WTC11 (cell line): ENCODE measurements at regions not wholly inside any gene's neighbourhood (a gene's known extent, or its start where the extent isn't known, plus 50 kb on each side); places are given as distances from the start of the nearest gene placed in this dataset.
"Not testable (repeated sequence)": the region's sequence is repeated elsewhere in the genome, so short reads cannot be mapped to it uniquely, and the experiment has no call there.

Experiments used
- ZNF138 ChIP-seq: sonication (generic); formaldehyde crosslinking; conservative IDR thresholded peaks from 2 replicates; pipeline ENCODE4 v1.8.1; 2022; ENCODE audit warnings: mild to moderate bottlenecking, moderate library complexity, missing genetic modification reagents
- TF ChIP-seq, protein P1 (sequence below): fragments of 200-600 bp; IDR thresholded peaks from 2 replicates; pipeline ENCODE4 v1.8.0; 2022; ENCODE audit warnings: antibody characterized with exemption
- TF ChIP-seq, protein P2 (sequence below): sonication (generic); formaldehyde crosslinking; IDR thresholded peaks from 2 replicates; pipeline ENCODE4 v1.8.1; 2023; ENCODE audit warnings: mild to moderate bottlenecking, missing genetic modification reagents
- TF ChIP-seq, protein P3 (sequence below): sonication (generic); formaldehyde crosslinking; IDR thresholded peaks from 2 replicates; pipeline ENCODE4 v1.8.0; 2022; ENCODE audit warnings: mild to moderate bottlenecking, missing genetic modification reagents
- TF ChIP-seq, protein P4 (sequence below): sonication (generic); formaldehyde crosslinking; IDR thresholded peaks from 2 replicates; pipeline ENCODE4 v1.8.1; 2022; ENCODE audit warnings: low read depth, mild to moderate bottlenecking, moderate library complexity, missing genetic modification reagents, borderline replicate concordance
- TF ChIP-seq, protein P5 (sequence below): sonication (generic); formaldehyde crosslinking; conservative IDR thresholded peaks from 2 replicates; pipeline ENCODE4 v1.8.1; 2022; ENCODE audit warnings: mild to moderate bottlenecking, missing genetic modification reagents

DNA sequence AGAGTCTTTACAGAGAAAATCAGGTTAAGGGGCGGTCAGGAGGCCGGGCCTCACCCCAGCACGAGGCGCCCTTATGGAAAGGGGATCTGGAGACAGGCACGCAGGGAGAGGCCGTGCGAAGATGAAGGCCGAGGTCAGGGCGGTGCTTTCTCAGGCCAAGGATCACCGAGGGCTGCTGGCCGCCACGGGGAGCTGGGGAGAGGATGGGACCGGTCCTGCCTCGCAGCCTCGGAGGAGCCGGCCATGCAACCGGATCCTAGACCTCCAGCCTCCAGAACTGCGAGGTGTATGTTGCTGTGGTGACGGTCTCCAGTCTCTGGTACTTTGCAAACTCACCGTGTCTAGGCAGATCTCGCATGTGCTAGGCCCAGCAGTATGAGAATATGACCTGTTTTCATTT is 138.2 kb upstream of the NKX1-1 start:
- TF ChIP-seq, protein P1, sequence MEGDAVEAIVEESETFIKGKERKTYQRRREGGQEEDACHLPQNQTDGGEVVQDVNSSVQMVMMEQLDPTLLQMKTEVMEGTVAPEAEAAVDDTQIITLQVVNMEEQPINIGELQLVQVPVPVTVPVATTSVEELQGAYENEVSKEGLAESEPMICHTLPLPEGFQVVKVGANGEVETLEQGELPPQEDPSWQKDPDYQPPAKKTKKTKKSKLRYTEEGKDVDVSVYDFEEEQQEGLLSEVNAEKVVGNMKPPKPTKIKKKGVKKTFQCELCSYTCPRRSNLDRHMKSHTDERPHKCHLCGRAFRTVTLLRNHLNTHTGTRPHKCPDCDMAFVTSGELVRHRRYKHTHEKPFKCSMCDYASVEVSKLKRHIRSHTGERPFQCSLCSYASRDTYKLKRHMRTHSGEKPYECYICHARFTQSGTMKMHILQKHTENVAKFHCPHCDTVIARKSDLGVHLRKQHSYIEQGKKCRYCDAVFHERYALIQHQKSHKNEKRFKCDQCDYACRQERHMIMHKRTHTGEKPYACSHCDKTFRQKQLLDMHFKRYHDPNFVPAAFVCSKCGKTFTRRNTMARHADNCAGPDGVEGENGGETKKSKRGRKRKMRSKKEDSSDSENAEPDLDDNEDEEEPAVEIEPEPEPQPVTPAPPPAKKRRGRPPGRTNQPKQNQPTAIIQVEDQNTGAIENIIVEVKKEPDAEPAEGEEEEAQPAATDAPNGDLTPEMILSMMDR, result not testable (repeated sequence)
- TF ChIP-seq, protein P2, sequence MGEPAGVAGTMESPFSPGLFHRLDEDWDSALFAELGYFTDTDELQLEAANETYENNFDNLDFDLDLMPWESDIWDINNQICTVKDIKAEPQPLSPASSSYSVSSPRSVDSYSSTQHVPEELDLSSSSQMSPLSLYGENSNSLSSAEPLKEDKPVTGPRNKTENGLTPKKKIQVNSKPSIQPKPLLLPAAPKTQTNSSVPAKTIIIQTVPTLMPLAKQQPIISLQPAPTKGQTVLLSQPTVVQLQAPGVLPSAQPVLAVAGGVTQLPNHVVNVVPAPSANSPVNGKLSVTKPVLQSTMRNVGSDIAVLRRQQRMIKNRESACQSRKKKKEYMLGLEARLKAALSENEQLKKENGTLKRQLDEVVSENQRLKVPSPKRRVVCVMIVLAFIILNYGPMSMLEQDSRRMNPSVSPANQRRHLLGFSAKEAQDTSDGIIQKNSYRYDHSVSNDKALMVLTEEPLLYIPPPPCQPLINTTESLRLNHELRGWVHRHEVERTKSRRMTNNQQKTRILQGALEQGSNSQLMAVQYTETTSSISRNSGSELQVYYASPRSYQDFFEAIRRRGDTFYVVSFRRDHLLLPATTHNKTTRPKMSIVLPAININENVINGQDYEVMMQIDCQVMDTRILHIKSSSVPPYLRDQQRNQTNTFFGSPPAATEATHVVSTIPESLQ (CRISPR knock-in tag), result not testable (repeated sequence)
- TF ChIP-seq, protein P3, sequence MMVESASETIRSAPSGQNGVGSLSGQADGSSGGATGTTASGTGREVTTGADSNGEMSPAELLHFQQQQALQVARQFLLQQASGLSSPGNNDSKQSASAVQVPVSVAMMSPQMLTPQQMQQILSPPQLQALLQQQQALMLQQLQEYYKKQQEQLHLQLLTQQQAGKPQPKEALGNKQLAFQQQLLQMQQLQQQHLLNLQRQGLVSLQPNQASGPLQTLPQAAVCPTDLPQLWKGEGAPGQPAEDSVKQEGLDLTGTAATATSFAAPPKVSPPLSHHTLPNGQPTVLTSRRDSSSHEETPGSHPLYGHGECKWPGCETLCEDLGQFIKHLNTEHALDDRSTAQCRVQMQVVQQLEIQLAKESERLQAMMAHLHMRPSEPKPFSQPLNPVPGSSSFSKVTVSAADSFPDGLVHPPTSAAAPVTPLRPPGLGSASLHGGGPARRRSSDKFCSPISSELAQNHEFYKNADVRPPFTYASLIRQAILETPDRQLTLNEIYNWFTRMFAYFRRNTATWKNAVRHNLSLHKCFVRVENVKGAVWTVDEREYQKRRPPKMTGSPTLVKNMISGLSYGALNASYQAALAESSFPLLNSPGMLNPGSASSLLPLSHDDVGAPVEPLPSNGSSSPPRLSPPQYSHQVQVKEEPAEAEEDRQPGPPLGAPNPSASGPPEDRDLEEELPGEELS (CRISPR knock-in tag), result not testable (repeated sequence)
- TF ChIP-seq ZNF138 (CRISPR knock-in tag), result not testable (repeated sequence)
- TF ChIP-seq, protein P4, sequence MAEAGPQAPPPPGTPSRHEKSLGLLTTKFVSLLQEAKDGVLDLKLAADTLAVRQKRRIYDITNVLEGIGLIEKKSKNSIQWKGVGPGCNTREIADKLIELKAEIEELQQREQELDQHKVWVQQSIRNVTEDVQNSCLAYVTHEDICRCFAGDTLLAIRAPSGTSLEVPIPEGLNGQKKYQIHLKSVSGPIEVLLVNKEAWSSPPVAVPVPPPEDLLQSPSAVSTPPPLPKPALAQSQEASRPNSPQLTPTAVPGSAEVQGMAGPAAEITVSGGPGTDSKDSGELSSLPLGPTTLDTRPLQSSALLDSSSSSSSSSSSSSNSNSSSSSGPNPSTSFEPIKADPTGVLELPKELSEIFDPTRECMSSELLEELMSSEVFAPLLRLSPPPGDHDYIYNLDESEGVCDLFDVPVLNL (CRISPR knock-in tag), result not testable (repeated sequence)
- TF ChIP-seq, protein P5, sequence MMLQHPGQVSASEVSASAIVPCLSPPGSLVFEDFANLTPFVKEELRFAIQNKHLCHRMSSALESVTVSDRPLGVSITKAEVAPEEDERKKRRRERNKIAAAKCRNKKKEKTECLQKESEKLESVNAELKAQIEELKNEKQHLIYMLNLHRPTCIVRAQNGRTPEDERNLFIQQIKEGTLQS (CRISPR knock-in tag), result not testable (repeated sequence)
